ENCODE measurements at regions not wholly inside any gene's neighbourhood (a gene's known extent, or its start where the extent isn't known, plus 50 kb on each side); places are given as distances from the start of the nearest gene placed in this dataset.

DNA sequence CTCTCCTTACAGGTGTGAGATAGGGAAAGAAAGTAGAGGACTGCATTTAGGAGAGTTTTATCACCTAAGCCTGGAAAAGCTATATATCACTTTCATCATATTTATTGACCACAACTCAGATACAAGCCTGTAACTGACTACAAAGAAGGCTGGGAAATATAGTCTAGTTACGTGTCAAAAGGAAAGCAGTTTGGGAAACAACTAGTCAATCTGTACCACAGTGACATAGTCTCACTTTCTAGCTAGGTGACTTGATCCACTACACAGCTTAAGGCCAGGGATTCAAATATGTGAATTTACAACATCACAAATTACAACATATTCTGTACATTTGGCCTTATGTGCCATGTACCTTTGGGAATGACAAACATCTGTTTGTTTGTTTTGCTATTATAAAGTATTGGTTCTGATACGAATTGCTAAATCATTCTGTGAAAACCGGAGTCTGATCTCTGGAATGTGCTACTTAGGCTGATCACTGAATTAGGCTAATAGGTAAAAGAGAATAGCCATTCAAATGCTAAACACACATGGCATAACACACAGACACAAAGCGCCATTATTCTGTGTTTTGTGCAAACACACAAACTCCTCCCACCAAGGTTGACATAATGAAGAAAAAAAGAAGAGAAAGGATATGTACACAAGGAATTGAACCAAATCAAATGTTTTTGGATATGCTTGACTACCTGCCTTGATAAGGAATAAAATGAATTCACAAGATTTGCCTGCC lies 279.8 kb downstream of the DUSP6 start:
- Histone ChIP-seq H3K4me3 (no peak overlapping the region), H3K27ac (no peak overlapping the region), H3K36me3 (ENCODE audit: low read depth, missing control alignments) (no peaks in the 10 kb centered on the region), H3K9me3 (no peaks in the 10 kb centered on the region), H3K27me3 (no peaks in the 10 kb centered on the region), H3K4me1 (no peaks in the 10 kb centered on the region)
- WGBS, 2 donors: 96% methylated on average over 4 of the region's 4 CpGs
- no peak for DNase-seq
- intact Hi-C loops (cut with DNase I; ENCODE audit: low total_unique reads): no loop called here
- no peak for TF ChIP-seq POLR2A (IDR thresholded peaks at IDR 0.05)
- TF ChIP-seq, protein P1, sequence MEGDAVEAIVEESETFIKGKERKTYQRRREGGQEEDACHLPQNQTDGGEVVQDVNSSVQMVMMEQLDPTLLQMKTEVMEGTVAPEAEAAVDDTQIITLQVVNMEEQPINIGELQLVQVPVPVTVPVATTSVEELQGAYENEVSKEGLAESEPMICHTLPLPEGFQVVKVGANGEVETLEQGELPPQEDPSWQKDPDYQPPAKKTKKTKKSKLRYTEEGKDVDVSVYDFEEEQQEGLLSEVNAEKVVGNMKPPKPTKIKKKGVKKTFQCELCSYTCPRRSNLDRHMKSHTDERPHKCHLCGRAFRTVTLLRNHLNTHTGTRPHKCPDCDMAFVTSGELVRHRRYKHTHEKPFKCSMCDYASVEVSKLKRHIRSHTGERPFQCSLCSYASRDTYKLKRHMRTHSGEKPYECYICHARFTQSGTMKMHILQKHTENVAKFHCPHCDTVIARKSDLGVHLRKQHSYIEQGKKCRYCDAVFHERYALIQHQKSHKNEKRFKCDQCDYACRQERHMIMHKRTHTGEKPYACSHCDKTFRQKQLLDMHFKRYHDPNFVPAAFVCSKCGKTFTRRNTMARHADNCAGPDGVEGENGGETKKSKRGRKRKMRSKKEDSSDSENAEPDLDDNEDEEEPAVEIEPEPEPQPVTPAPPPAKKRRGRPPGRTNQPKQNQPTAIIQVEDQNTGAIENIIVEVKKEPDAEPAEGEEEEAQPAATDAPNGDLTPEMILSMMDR (IDR thresholded peaks at IDR 0.05): no peak

DNA sequence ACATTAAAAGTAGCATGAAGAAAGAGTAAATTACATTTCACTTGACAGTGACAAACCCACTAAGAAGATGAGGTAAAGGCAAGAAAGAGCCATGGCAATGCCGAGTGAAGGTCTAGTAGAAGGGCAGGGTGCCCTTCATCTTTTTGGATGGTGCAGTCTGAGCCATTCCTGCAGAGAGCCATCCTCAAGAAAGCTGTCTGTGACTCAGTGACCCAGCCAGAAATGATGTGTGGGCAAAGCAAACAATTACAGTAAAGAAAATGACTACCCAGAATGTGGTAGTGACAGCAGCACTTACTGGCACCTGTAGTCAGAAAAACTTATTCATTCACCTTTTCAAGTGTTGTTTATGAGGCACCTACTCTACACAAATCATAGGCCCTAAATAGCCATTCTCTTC lies 281.7 kb downstream of the DUSP6 start:
- Histone ChIP-seq H3K27me3 (no peaks in the 10 kb centered on the region), H3K36me3 (ENCODE audit: low read depth, missing control alignments) (no peaks in the 10 kb centered on the region), H3K9me3 (no peaks in the 10 kb centered on the region), H3K4me3 (no peak overlapping the region), H3K4me1 (no peaks in the 10 kb centered on the region), H3K27ac (no peak overlapping the region)
- TF ChIP-seq, protein P1 (IDR thresholded peaks at IDR 0.05): no peak
- TF ChIP-seq POLR2A (IDR thresholded peaks at IDR 0.05): no peak
- no peak for DNase-seq
- intact Hi-C loops (cut with DNase I; ENCODE audit: low total_unique reads): no loop called here
- 80 to 97% methylated on average over 1 of the region's 1 CpG for WGBS, 2 donors

DNA sequence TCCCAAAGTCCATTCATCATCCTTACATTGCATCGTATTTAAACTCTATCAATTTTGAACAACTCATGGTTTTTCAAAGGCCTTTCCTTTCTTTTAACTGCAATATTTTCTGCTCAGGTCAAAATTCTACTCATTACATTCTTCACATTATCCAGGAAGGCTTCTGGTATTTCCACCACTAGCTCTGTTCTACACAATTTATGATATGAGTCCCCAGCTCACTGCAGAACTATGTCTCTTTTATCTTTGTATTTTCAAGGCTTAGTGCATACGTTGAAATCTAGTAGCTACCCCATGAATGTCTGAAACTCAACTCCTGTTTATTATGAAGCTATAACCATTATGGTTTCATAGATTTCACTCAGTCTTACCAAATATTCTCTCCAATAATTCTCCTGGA lies 282.9 kb downstream of the DUSP6 start:
- no peak for TF ChIP-seq POLR2A (IDR thresholded peaks at IDR 0.05)
- TF ChIP-seq, protein P1 (IDR thresholded peaks at IDR 0.05): no peak
- intact Hi-C loops (cut with DNase I; ENCODE audit: low total_unique reads): no loop called here
- Histone ChIP-seq H3K27me3 (no peaks in the 10 kb centered on the region), H3K9me3 (no peaks in the 10 kb centered on the region), H3K4me3 (no peak overlapping the region), H3K36me3 (ENCODE audit: low read depth, missing control alignments) (no peaks in the 10 kb centered on the region), H3K4me1 (no peaks in the 10 kb centered on the region), H3K27ac (no peak overlapping the region)
- WGBS, 2 donors: 64% methylated on average over 2 of the region's 2 CpGs
- DNase-seq: no peak

DNA sequence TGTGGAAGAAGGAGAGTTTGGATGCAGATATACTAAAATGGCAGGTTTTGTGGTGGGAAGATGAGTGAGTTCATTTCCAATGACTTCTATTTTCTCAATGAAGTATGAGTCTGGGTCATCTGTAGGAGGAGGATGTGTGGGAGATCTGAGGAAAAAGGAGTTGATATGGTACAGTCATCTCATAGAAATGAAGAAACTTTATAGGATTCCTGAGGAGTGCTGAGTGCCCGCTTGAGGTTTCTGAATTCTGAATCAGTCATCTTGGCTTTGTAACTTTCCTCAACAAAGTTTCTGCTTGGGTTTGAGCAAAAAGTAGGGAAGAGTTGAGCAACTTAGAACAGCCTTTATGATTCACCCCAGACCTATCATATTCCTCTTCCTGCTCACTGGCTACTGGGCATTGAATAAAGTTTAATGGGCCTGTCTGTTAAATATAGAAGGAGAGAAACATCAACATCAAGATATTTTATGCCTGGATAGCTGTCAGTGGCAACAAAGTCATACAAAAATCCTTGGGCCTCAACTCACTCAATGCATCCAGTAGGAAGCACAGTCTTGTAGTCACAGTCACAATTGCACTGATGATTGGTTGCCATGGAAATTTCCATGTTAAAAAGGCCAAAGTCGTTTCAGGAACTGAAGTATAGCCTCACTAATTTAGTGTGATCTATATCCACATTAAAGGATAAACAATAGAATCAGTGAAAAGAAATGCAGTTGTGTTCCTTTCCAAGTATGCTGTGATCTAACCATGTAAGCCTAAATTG lies 284.7 kb downstream of the DUSP6 start:
- no peaks in the 10 kb centered on the region for H3K27me3 ChIP-seq
- intact Hi-C loops (cut with DNase I; ENCODE audit: low total_unique reads): no loop called here
- DNase-seq: no peak
- H3K4me3 ChIP-seq: no peak overlapping the region
- H3K27ac ChIP-seq: no peak overlapping the region
- H3K9me3 ChIP-seq: no peaks in the 10 kb centered on the region
- H3K36me3 ChIP-seq (ENCODE audit: low read depth, missing control alignments): no peaks in the 10 kb centered on the region
- H3K4me1 ChIP-seq: no peaks in the 10 kb centered on the region
- TF ChIP-seq POLR2A (IDR thresholded peaks at IDR 0.05): no peak
- TF ChIP-seq, protein P1 (IDR thresholded peaks at IDR 0.05): no peak
- WGBS, 2 donors: 75 to 76% methylated on average over 2 of the region's 2 CpGs
